SU-DHL-6 (cell line): ENCODE measurements at regions not wholly inside any gene's neighbourhood (a gene's known extent, or its start where the extent isn't known, plus 50 kb on each side); places are given as distances from the start of the nearest gene placed in this dataset.

Source experiments
- H2AFZ ChIP-seq: fragments of 200-600 bp; sonication (generic); 2 replicates; pipeline ENCODE4 v1.6.1; 2014; ENCODE audit warnings: low read depth, mild to moderate bottlenecking, moderate library complexity, mixed read lengths, antibody characterized with exemption, low read length; ENCODE audit not compliant: severe bottlenecking
- H3F3A ChIP-seq: fragments of 200-600 bp; shearing (Covaris generic); 2 replicates; pipeline ENCODE4 v1.6.0; 2016; ENCODE audit warnings: antibody characterized with exemption, mild to moderate bottlenecking; ENCODE audit not compliant: insufficient read depth
- H3K27ac ChIP-seq: fragments of 200-600 bp; sonication (generic); 2 replicates; pipeline ENCODE4 v1.5.1; 2016; ENCODE audit warnings: low read depth, mild to moderate bottlenecking, low read length, moderate library complexity, mixed read lengths
- H3K27me3 ChIP-seq: fragments of 200-600 bp; sonication (generic), shearing (Covaris generic); 2 replicates; pipeline ENCODE4 v1.6.0; 2014; ENCODE audit warnings: mild to moderate bottlenecking, low read length
- H3K36me3 ChIP-seq: fragments of 200-600 bp; sonication (generic); 2 replicates; pipeline ENCODE4 v1.6.1; 2014; ENCODE audit warnings: mild to moderate bottlenecking, low read length, mixed read lengths
- H3K4me2 ChIP-seq: fragments of 300-600, 200-600 bp; shearing (Covaris generic), sonication (generic); 2 replicates; pipeline ENCODE4 v1.6.0; 2014; ENCODE audit warnings: low read length, low read depth, mild to moderate bottlenecking; ENCODE audit not compliant: poor library complexity, severe bottlenecking
- H3K4me3 ChIP-seq: fragments of 200-600 bp; sonication (generic); 2 replicates; pipeline ENCODE4 v1.5.1; 2014; ENCODE audit warnings: antibody characterized with exemption, low read length, mild to moderate bottlenecking, mixed read lengths; ENCODE audit not compliant: insufficient read depth, poor library complexity, severe bottlenecking
- H3K79me2 ChIP-seq: fragments of 200-600 bp; sonication (generic); 2 replicates; pipeline ENCODE4 v1.6.1; 2014; ENCODE audit warnings: mild to moderate bottlenecking, low read length, moderate library complexity; ENCODE audit not compliant: insufficient read depth
- H3K9ac ChIP-seq: fragments of 200-600 bp; sonication (generic); 2 replicates; pipeline ENCODE4 v1.7.0; 2014; ENCODE audit warnings: mild to moderate bottlenecking, low read length
- H3K9me2 ChIP-seq: fragments of 200-600 bp; sonication (generic); replicated peaks from 2 replicates; pipeline ENCODE4 v1.6.1; 2014; ENCODE audit warnings: low read length; ENCODE audit not compliant: insufficient read depth
- H3K9me3 ChIP-seq: fragments of 200-600 bp; sonication (generic); 2 replicates; pipeline ENCODE4 v1.6.1; 2014; ENCODE audit warnings: low read length, mixed read lengths; ENCODE audit not compliant: insufficient read depth
- H4K20me1 ChIP-seq: fragments of 200-600 bp; sonication (generic); 2 replicates; pipeline ENCODE4 v1.6.1; 2014; ENCODE audit warnings: low read depth, mild to moderate bottlenecking, antibody characterized with exemption, low read length, moderate library complexity, mixed read lengths
- EZH2phosphoT487 ChIP-seq: fragments of 200-600 bp; sonication (generic), shearing (Covaris generic); conservative IDR thresholded peaks from 2 replicates; pipeline ENCODE4 v1.6.1; 2018; ENCODE audit warnings: mild to moderate bottlenecking, antibody characterized with exemption, low read length, moderate library complexity, mixed read lengths
- TF ChIP-seq, protein P1 (sequence below): fragments of 200-600 bp; sonication (generic); IDR thresholded peaks from one replicate; pipeline ENCODE4 v1.5.1; 2017; ENCODE audit warnings: antibody characterized with exemption, mild to moderate bottlenecking, low read length, moderate library complexity; ENCODE audit not compliant: insufficient read depth, poor library complexity, severe bottlenecking

DNA sequence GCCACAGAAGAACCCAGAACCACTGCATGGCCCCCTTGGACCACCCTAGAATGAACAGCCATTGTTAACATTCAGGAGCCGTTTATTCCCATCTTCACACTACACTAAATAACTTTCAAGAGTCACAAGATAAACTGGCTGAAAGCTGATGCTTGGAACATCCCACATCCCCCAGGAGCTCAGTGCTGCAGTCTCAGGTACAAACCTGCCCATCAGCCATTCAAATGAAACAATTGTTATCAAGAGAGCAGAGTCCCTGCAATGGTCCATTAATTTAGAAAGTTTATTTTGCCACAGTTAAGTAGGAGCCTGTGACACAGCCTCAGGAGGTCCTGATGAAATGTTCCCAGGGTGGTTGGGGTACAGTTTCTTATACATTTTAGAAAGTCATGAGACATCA, 123.8 kb upstream of the ZNF91 start:
- Histone ChIP-seq H3K79me2 (no peaks in the 10 kb centered on the region), H3K36me3 (no peaks in the 10 kb centered on the region), H2AFZ (no peak overlapping the region), H3K4me2 (no peak overlapping the region), H3K9ac (no peak overlapping the region), H3K4me3 (no peak overlapping the region), H3K9me2 (no peaks in the 10 kb centered on the region), H3K9me3 (no peaks in the 10 kb centered on the region), H3K27ac (no peak overlapping the region), H3K27me3 (no peaks in the 10 kb centered on the region), H4K20me1 (no peaks in the 10 kb centered on the region), H3F3A (no peaks in the 10 kb centered on the region)
- TF ChIP-seq, protein P1, sequence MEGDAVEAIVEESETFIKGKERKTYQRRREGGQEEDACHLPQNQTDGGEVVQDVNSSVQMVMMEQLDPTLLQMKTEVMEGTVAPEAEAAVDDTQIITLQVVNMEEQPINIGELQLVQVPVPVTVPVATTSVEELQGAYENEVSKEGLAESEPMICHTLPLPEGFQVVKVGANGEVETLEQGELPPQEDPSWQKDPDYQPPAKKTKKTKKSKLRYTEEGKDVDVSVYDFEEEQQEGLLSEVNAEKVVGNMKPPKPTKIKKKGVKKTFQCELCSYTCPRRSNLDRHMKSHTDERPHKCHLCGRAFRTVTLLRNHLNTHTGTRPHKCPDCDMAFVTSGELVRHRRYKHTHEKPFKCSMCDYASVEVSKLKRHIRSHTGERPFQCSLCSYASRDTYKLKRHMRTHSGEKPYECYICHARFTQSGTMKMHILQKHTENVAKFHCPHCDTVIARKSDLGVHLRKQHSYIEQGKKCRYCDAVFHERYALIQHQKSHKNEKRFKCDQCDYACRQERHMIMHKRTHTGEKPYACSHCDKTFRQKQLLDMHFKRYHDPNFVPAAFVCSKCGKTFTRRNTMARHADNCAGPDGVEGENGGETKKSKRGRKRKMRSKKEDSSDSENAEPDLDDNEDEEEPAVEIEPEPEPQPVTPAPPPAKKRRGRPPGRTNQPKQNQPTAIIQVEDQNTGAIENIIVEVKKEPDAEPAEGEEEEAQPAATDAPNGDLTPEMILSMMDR = no peak
- no peak for TF ChIP-seq EZH2phosphoT487

DNA sequence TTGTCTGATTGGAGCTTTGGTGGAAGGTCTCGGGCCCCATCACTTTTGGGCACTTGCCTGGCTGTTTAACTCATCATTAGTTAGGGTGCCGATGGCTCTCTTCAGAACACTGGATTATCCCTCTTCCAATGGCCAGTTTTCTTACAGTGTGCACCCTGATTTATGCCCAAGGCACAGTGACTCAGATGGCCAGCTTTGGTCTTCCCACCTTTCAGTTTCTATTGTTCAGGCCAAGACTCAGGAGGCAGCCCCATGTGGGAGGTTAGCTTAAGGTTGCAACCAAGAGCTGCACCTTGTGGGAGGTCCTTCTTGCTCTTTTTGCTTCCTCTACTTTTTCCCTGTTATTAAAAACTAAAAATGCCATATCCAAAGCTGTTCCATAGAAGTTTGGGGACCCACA, 121.0 kb upstream of the ZNF91 start:
- Histone ChIP-seq H3K27ac (no peak overlapping the region), H3K27me3 (no peaks in the 10 kb centered on the region), H3K79me2 (no peaks in the 10 kb centered on the region), H3K4me3 (no peak overlapping the region), H3F3A (no peaks in the 10 kb centered on the region), H3K9ac (no peak overlapping the region), H3K36me3 (no peaks in the 10 kb centered on the region), H3K9me3 (no peaks in the 10 kb centered on the region), H2AFZ (no peak overlapping the region), H3K9me2 (no peaks in the 10 kb centered on the region; the same call in 1 of the 2 replicates), H4K20me1 (no peaks in the 10 kb centered on the region), H3K4me2 (no peak overlapping the region)
- no peak for TF ChIP-seq EZH2phosphoT487
- TF ChIP-seq, protein P1 = no peak

DNA sequence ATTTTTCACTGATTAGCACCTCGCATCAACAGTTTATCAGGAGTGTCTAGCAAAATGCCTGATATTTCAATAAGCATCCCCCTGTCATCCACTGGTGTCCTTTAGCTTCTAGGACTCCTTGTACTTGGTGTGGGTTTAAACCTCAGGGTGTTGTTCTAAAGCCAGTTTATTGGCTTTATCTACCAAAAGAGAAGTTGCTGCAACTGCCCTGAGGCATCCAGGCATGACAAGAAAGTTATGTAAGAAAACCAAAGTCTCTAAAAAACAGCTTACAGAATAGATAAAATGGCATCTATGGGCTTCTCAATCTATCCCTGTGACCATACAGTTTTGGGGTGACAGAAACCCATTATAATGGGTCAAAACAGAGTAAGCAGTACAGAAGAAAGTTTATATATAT, 120.3 kb upstream of the ZNF91 start:
- H3K4me3 ChIP-seq = no peak overlapping the region
- no peaks in the 10 kb centered on the region; the same call in 1 of the 2 replicates for H3K9me2 ChIP-seq
- no peaks in the 10 kb centered on the region for H3K27me3 ChIP-seq
- TF ChIP-seq, protein P1 = no peak
- TF ChIP-seq EZH2phosphoT487 = no peak
- no peak overlapping the region for H3K27ac ChIP-seq
- H3K4me2 ChIP-seq = no peak overlapping the region
- H3F3A ChIP-seq = no peaks in the 10 kb centered on the region
- no peaks in the 10 kb centered on the region for H4K20me1 ChIP-seq
- H3K36me3 ChIP-seq = no peaks in the 10 kb centered on the region
- H3K9ac ChIP-seq = no peak overlapping the region
- H2AFZ ChIP-seq = no peak overlapping the region
- no peaks in the 10 kb centered on the region for H3K79me2 ChIP-seq
- no peaks in the 10 kb centered on the region for H3K9me3 ChIP-seq
